H9 (cell line): ENCODE measurements at regions not wholly inside any gene's neighbourhood (a gene's known extent, or its start where the extent isn't known, plus 50 kb on each side); places are given as distances from the start of the nearest gene placed in this dataset.

Experiments used
- DNase-seq: peaks from one replicate; pipeline ENCODE4 v3.0.0-alpha.2; 2017
- H2AFZ ChIP-seq: one replicate; pipeline ENCODE4 v1.6.1; 2013; ENCODE audit warnings: mild to moderate bottlenecking, low read length, control low read depth, moderate library complexity
- H2AK5ac ChIP-seq: 2 replicates; pipeline ENCODE4 v1.6.1; 2013; ENCODE audit warnings: low read length, control low read depth, mixed read lengths; ENCODE audit not compliant: insufficient read length
- H2BK120ac ChIP-seq: one replicate; pipeline ENCODE4 v1.6.1; 2013; ENCODE audit warnings: low read depth, mild to moderate bottlenecking, low read length, control low read depth, inconsistent platforms; ENCODE audit not compliant: poor library complexity, severe bottlenecking
- H2BK12ac ChIP-seq: 2 replicates; pipeline ENCODE4 v1.6.1; 2013; ENCODE audit warnings: low read length, control low read depth, mixed read lengths, low read depth; ENCODE audit not compliant: insufficient read length
- H2BK15ac ChIP-seq: 2 replicates; pipeline ENCODE4 v1.6.1; 2013; ENCODE audit warnings: low read depth, low read length, control low read depth
- H2BK20ac ChIP-seq: one replicate; pipeline ENCODE4 v1.6.1; 2013; ENCODE audit warnings: low read depth, mild to moderate bottlenecking, low read length, control low read depth, inconsistent platforms; ENCODE audit not compliant: poor library complexity, severe bottlenecking
- H2BK5ac ChIP-seq: 2 replicates; pipeline ENCODE4 v1.6.1; 2013; ENCODE audit warnings: low read length, control low read depth, mixed read lengths; ENCODE audit not compliant: insufficient read length
- H3K14ac ChIP-seq: 2 replicates; pipeline ENCODE4 v1.6.1; 2013; ENCODE audit warnings: low read length, control low read depth; ENCODE audit not compliant: insufficient read depth
- H3K18ac ChIP-seq: 2 replicates; pipeline ENCODE4 v1.6.1; 2013; ENCODE audit warnings: low read depth, mild to moderate bottlenecking, mixed read lengths, low read length, control low read depth; ENCODE audit not compliant: insufficient read length
- H3K23ac ChIP-seq: 2 replicates; pipeline ENCODE4 v1.6.1; 2013; ENCODE audit warnings: low read length, control low read depth, mixed read lengths, low read depth; ENCODE audit not compliant: insufficient read length
- H3K23me2 ChIP-seq: 2 replicates; pipeline ENCODE4 v1.6.1; 2013; ENCODE audit warnings: low read depth, mild to moderate bottlenecking, mixed read lengths, low read length, control low read depth; ENCODE audit not compliant: insufficient read length, poor library complexity, severe bottlenecking
- H3K27ac ChIP-seq: 2 replicates; pipeline ENCODE4 v1.5.1; 2013; ENCODE audit warnings: low read length, control low read depth, mixed read lengths, low read depth; ENCODE audit not compliant: insufficient read length
- H3K27me3 ChIP-seq: 2 replicates; pipeline ENCODE4 v1.6.1; 2013; ENCODE audit warnings: low read length, control low read depth, inconsistent platforms; ENCODE audit not compliant: insufficient read depth
- H3K4ac ChIP-seq: 2 replicates; pipeline ENCODE4 v1.6.1; 2013; ENCODE audit warnings: low read depth, mild to moderate bottlenecking, control low read depth, inconsistent platforms, low read length, moderate library complexity
- H3K4me1 ChIP-seq: 2 replicates; pipeline ENCODE4 v1.6.1; 2013; ENCODE audit warnings: low read length, control low read depth, inconsistent platforms; ENCODE audit not compliant: insufficient read depth
- H3K4me2 ChIP-seq: 2 replicates; pipeline ENCODE4 v1.6.1; 2013; ENCODE audit warnings: low read length, control low read depth, mixed read lengths; ENCODE audit not compliant: insufficient read length, insufficient read depth
- H3K56ac ChIP-seq: 2 replicates; pipeline ENCODE4 v1.6.1; 2013; ENCODE audit warnings: low read depth, mild to moderate bottlenecking, mixed read lengths, low read length, control low read depth; ENCODE audit not compliant: insufficient read length
- H3K79me1 ChIP-seq: 2 replicates; pipeline ENCODE4 v1.6.1; 2013; ENCODE audit warnings: low read depth, mild to moderate bottlenecking, moderate library complexity, low read length, control low read depth, inconsistent platforms; ENCODE audit not compliant: insufficient read depth, poor library complexity, severe bottlenecking
- H3K79me2 ChIP-seq: 2 replicates; pipeline ENCODE4 v1.6.1; 2013; ENCODE audit warnings: low read length, control low read depth, inconsistent platforms; ENCODE audit not compliant: insufficient read depth
- H3K9ac ChIP-seq: 2 replicates; pipeline ENCODE4 v1.6.1; 2013; ENCODE audit warnings: low read length, control low read depth, mixed read lengths; ENCODE audit not compliant: insufficient read length; ENCODE audit errors: extremely low read depth
- H3K9me3 ChIP-seq: one replicate; pipeline ENCODE4 v1.6.1; 2013; ENCODE audit warnings: low read depth, low read length, inconsistent platforms; ENCODE audit not compliant: control insufficient read depth
- H3T11ph ChIP-seq: one replicate; pipeline ENCODE4 v1.6.1; 2013; ENCODE audit warnings: mild to moderate bottlenecking, low read length, control low read depth, inconsistent platforms
- H4K20me1 ChIP-seq: one replicate; pipeline ENCODE4 v1.6.1; 2013; ENCODE audit not compliant: control insufficient read depth, insufficient read length, insufficient read depth
- H4K5ac ChIP-seq: 2 replicates; pipeline ENCODE4 v1.6.1; 2013; ENCODE audit warnings: low read depth, mild to moderate bottlenecking, mixed read lengths, low read length, control low read depth; ENCODE audit not compliant: insufficient read length
- H4K8ac ChIP-seq: replicated peaks from 2 replicates; pipeline ENCODE4 v1.6.1; 2013; ENCODE audit warnings: low read length, control low read depth, mixed read lengths, low read depth; ENCODE audit not compliant: insufficient read length
- H4K91ac ChIP-seq: 2 replicates; pipeline ENCODE4 v1.6.1; 2013; ENCODE audit warnings: low read depth, mild to moderate bottlenecking, moderate library complexity, mixed read lengths, low read length, control low read depth; ENCODE audit not compliant: insufficient read length
- H3K27ac Mint-ChIP-seq, 3 experiments: 2 replicates in 2 of 3; 3 replicates in 1 of 3; pipeline ENCODE4 v1.8.0; 2020 to 2021; ENCODE audit warnings: mixed read lengths in 3 of 3, mild to moderate bottlenecking in 1 of 3, moderate library complexity in 1 of 3
- H3K27me3 Mint-ChIP-seq: 2 replicates; pipeline ENCODE4 v1.8.0; 2021; ENCODE audit warnings: low read depth, mild to moderate bottlenecking, moderate library complexity, mixed read lengths
- H3K36me3 Mint-ChIP-seq, 3 experiments: 2 replicates in 2 of 3; 3 replicates in 1 of 3; pipeline ENCODE4 v1.8.0; 2020 to 2021; ENCODE audit warnings: low read depth in 3 of 3, mixed read lengths in 3 of 3; ENCODE audit not compliant: insufficient read depth in 1 of 3
- H3K4me1 Mint-ChIP-seq, 2 experiments: 2 replicates each; pipeline ENCODE4 v1.8.0; 2020; ENCODE audit warnings: mixed read lengths in 2 of 2
- H3K4me3 Mint-ChIP-seq, 2 experiments: 2 replicates in 1 of 2; 3 replicates in 1 of 2; pipeline ENCODE4 v1.8.0; 2020 to 2021; ENCODE audit warnings: mild to moderate bottlenecking in 2 of 2, mixed read lengths in 2 of 2, moderate library complexity in 1 of 2
- H3K9me3 Mint-ChIP-seq, 2 experiments: 2 replicates in 1 of 2; 3 replicates in 1 of 2; pipeline ENCODE4 v1.8.0; 2020; ENCODE audit warnings: mild to moderate bottlenecking in 2 of 2, mixed read lengths in 2 of 2, moderate library complexity in 1 of 2
- CTCF ChIP-seq: fragments of 200-600 bp; sonication (generic); conservative IDR thresholded peaks from 3 replicates; pipeline ENCODE4 v1.8.0; 2021; ENCODE audit warnings: antibody characterized with exemption, mild to moderate bottlenecking

- no peak overlapping the region for H3K9ac ChIP-seq
- H2BK20ac ChIP-seq = no peak overlapping the region
- H3K27me3 Mint-ChIP-seq = no peaks in the 10 kb centered on the region
- no peaks in the 10 kb centered on the region for H3K4me1 Mint-ChIP-seq
- H3K23ac ChIP-seq = no peak overlapping the region
- no peak overlapping the region for H2AFZ ChIP-seq
- H4K5ac ChIP-seq = no peak overlapping the region
- no peak overlapping the region for H3K4me2 ChIP-seq
- no peak overlapping the region for H3K4ac ChIP-seq
- no peak overlapping the region for H2BK15ac ChIP-seq
- H3K18ac ChIP-seq = no peak overlapping the region
- no peaks in the 10 kb centered on the region for H3K27me3 ChIP-seq
- H3K14ac ChIP-seq = no peak overlapping the region
- no peaks in the 10 kb centered on the region for H3K79me2 ChIP-seq
- H3T11ph ChIP-seq = no peak overlapping the region
- H3K23me2 ChIP-seq = no peaks in the 10 kb centered on the region
- no peak overlapping the region for H3K56ac ChIP-seq
- H3K4me3 Mint-ChIP-seq = no peak overlapping the region
- no peaks in the 10 kb centered on the region for H4K20me1 ChIP-seq
- no peak for DNase-seq
- H2AK5ac ChIP-seq = no peak overlapping the region
- no peaks in the 10 kb centered on the region for H3K36me3 Mint-ChIP-seq
- no peak overlapping the region for H2BK120ac ChIP-seq
- no peak overlapping the region for H4K8ac ChIP-seq
- no peaks in the 10 kb centered on the region for H3K9me3 ChIP-seq
- H2BK12ac ChIP-seq = no peak overlapping the region
- no peak overlapping the region for H2BK5ac ChIP-seq
- no peaks in the 10 kb centered on the region for H3K9me3 Mint-ChIP-seq
- H3K4me1 ChIP-seq = no peaks in the 10 kb centered on the region
- H3K27ac ChIP-seq = no peak overlapping the region
- H4K91ac ChIP-seq = no peak overlapping the region
- no peak overlapping the region for H3K27ac Mint-ChIP-seq
- H3K79me1 ChIP-seq = no peaks in the 10 kb centered on the region
- TF ChIP-seq CTCF = no peak
These were observed 195.9 kb upstream of the VWC2 start for GRCh38 chr7:49577576-49577975.
